CD4-positive, alpha-beta T cell (primary cell): ENCODE measurements at regions not wholly inside any gene's neighbourhood (a gene's known extent, or its start where the extent isn't known, plus 50 kb on each side); places are given as distances from the start of the nearest gene placed in this dataset.

ENCODE experiments used
- ATAC-seq: fragments of 200-7000 bp; cut with Tn5 transposase; one replicate; pipeline ENCODE4 v1.10.0; 2022; ENCODE audit warnings: mild to moderate bottlenecking; ENCODE audit not compliant: poor library complexity
- CTCF ChIA-PET: fragments of 350-600 bp; sonication (Branson Sonifier 250); formaldehyde crosslinking; loops from one replicate; lab custom pipeline; 2021; ENCODE audit warnings: antibody characterized with exemption, inconsistent platforms; lab: Charles Lee
- POLR2A ChIA-PET: fragments of 350-600 bp; sonication (Branson Sonifier 250); formaldehyde crosslinking; loops from one replicate; lab custom pipeline; 2021; ENCODE audit warnings: antibody characterized with exemption, inconsistent platforms; lab: Charles Lee
- DNase-seq, 14 experiments: peaks; one replicate each; pipeline ENCODE4 v3.0.0-alpha.2; 2013 to 2020; ENCODE audit warnings: mixed read lengths in 2 of 14
- H3K27ac ChIP-seq, 2 donors: one replicate each; pipeline versions ENCODE4 v1.5.1 to v1.7.0; 2013; ENCODE audit warnings: low read length in 2 of 2, low read depth in 1 of 2, mild to moderate bottlenecking in 1 of 2
- H3K27me3 ChIP-seq, 2 experiments: 1 replicate in 1 of 2; 2 replicates in 1 of 2; pipeline versions ENCODE4 v1.6.1 to v1.7.0; 2013; ENCODE audit warnings: low read length in 2 of 2, control low read depth in 1 of 2, mild to moderate bottlenecking in 1 of 2, moderate library complexity in 1 of 2; ENCODE audit not compliant: insufficient read depth in 2 of 2, control insufficient read depth in 1 of 2
- H3K36me3 ChIP-seq: one replicate; pipeline ENCODE4 v1.6.1; 2013; ENCODE audit warnings: low read length, control low read depth; ENCODE audit not compliant: insufficient read depth
- H3K4me1 ChIP-seq: one replicate; pipeline ENCODE4 v1.6.1; 2013; ENCODE audit warnings: low read length, control low read depth; ENCODE audit not compliant: insufficient read depth
- H3K4me3 ChIP-seq: one replicate; pipeline ENCODE4 v1.5.1; 2013; ENCODE audit warnings: mild to moderate bottlenecking, low read length, moderate library complexity
- H3K9me3 ChIP-seq, 2 experiments: 1 replicate in 1 of 2; 2 replicates in 1 of 2; pipeline versions ENCODE4 v1.6.1 to v1.7.0; 2013; ENCODE audit warnings: low read length in 2 of 2, mild to moderate bottlenecking in 2 of 2, control low read depth in 1 of 2, moderate library complexity in 1 of 2; ENCODE audit not compliant: control insufficient read depth in 1 of 2, insufficient read depth in 1 of 2
- H3K27ac Mint-ChIP-seq: one replicate; pipeline ENCODE4 v1.8.0; 2020; ENCODE audit warnings: mixed read lengths
- H3K27me3 Mint-ChIP-seq: one replicate; pipeline ENCODE4 v1.8.0; 2021; ENCODE audit warnings: mixed read lengths
- H3K36me3 Mint-ChIP-seq: one replicate; pipeline ENCODE4 v1.8.0; 2021; ENCODE audit warnings: low read depth, mixed read lengths
- H3K4me1 Mint-ChIP-seq: one replicate; pipeline ENCODE4 v1.8.0; 2021; ENCODE audit warnings: low read depth, mixed read lengths
- H3K4me3 Mint-ChIP-seq: one replicate; pipeline ENCODE4 v1.8.0; 2020; ENCODE audit warnings: mild to moderate bottlenecking, mixed read lengths
- H3K9me3 Mint-ChIP-seq: one replicate; pipeline ENCODE4 v1.8.0; 2020; ENCODE audit warnings: mixed read lengths
- intact Hi-C, 2 experiments: fragments of 100-400 bp; cut with DNase I in 1 of 2; cut with micrococcal nuclease in 1 of 2; formaldehyde crosslinking; loops; one replicate each; pipeline versions ENCODE4 v1.15.1 to v1.9.0; 2023 to 2025; cut with DNase I, micrococcal nuclease
- TF ChIP-seq, protein P1 (sequence below): fragments of 200-600 bp; IDR thresholded peaks from one replicate; pipeline ENCODE4 v1.8.0; 2022; ENCODE audit warnings: antibody characterized with exemption, mild to moderate bottlenecking

DNA sequence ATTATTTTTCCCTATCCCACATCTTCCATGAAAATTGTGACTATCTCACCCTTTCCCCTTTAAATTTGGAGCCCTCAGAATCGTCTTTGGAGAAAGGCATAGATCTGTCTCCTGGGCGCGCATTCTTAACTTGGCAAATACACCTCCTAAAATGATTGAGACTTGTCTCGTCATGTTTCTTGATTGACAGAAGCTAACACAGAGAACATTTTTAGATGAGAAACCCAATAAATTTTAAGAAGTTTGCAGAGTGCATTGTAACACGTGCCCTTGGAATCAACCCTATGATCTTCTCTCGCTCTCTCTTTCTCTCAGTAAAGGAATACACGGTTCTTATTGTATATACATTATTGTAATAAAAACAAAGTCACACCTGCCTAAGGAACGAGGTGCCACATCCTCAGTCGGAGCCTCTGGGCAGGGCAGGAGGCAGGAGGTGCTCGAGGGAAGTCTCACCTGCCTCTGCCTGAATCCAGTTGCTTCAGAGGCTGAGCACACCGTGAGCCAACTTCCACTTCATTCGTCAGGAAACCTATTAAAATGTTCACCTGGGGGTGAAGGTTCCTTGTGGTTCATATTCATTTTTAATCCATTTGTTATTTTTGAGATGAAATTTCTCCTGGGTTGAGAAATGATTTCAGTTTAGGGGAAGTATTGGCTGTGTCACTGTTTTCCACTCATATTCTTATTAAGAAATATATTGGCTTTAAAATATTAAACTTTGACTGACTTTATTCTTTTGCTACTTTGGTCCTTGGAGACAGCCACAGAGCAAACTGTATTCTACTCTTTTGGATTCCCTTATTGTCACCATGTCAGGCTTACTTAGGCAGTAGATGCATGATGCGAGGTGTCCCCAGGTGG is 90.5 kb upstream of the THBS2 start:
- Histone ChIP-seq H3K36me3 (no peaks in the 10 kb centered on the region), H3K27ac (no peak overlapping the region), H3K4me3 (no peak overlapping the region), H3K4me1 (no peaks in the 10 kb centered on the region), H3K27me3 (peaks cover 0 to 5% of the 10 kb centered on the region in 2 experiments), H3K9me3 (peaks cover 0 to 3% of the 10 kb centered on the region in 2 experiments)
- no peaks in the 10 kb centered on the region for H3K9me3 Mint-ChIP-seq
- ATAC-seq (no peak), DNase-seq (no peak)
- peaks cover 18% of the 10 kb centered on the region for H3K27me3 Mint-ChIP-seq
- no peaks in the 10 kb centered on the region for H3K36me3 Mint-ChIP-seq
- no peak overlapping the region for H3K4me3 Mint-ChIP-seq
- ChIA-PET CTCF (no interaction called here), POLR2A (no interaction called here)
- intact Hi-C loops: no loop called here
- no peak overlapping the region for H3K27ac Mint-ChIP-seq
- TF ChIP-seq, protein P1, sequence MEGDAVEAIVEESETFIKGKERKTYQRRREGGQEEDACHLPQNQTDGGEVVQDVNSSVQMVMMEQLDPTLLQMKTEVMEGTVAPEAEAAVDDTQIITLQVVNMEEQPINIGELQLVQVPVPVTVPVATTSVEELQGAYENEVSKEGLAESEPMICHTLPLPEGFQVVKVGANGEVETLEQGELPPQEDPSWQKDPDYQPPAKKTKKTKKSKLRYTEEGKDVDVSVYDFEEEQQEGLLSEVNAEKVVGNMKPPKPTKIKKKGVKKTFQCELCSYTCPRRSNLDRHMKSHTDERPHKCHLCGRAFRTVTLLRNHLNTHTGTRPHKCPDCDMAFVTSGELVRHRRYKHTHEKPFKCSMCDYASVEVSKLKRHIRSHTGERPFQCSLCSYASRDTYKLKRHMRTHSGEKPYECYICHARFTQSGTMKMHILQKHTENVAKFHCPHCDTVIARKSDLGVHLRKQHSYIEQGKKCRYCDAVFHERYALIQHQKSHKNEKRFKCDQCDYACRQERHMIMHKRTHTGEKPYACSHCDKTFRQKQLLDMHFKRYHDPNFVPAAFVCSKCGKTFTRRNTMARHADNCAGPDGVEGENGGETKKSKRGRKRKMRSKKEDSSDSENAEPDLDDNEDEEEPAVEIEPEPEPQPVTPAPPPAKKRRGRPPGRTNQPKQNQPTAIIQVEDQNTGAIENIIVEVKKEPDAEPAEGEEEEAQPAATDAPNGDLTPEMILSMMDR: no peak
- H3K4me1 Mint-ChIP-seq: no peaks in the 10 kb centered on the region

DNA sequence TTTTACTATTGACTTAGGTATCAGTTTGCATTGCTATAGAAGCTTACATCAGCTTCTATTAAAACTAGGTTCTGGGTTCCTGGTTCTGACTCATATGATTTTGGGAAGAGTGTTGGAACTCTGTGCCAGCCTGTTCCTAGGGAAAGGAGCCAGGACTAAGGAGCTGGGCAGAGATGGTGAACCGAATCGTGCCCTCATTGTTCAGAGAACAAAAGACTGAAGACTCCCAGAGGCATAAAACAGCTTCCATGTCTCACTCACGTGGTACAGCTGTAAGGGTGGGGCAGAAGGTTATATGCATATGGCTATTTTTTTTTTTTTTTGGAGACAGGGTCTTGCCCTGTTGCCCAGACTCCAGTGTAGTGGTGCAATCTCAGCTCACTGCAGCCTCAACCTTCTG is 89.1 kb upstream of the THBS2 start:
- H3K4me3 Mint-ChIP-seq: no peak overlapping the region
- TF ChIP-seq, protein P1: no peak
- no peaks in the 10 kb centered on the region for H3K4me1 Mint-ChIP-seq
- ATAC-seq (no peak), DNase-seq (no peak)
- POLR2A ChIA-PET: no interaction called here
- H3K9me3 ChIP-seq: peaks cover 0 to 3% of the 10 kb centered on the region in 2 experiments
- H3K27me3 ChIP-seq: peaks cover 0 to 5% of the 10 kb centered on the region in 2 experiments
- CTCF ChIA-PET: no interaction called here
- no peak overlapping the region for H3K27ac Mint-ChIP-seq
- no peak overlapping the region for H3K4me3 ChIP-seq
- H3K36me3 Mint-ChIP-seq: no peaks in the 10 kb centered on the region
- no peaks in the 10 kb centered on the region for H3K4me1 ChIP-seq
- intact Hi-C loops: no loop called here
- peaks cover 10% of the 10 kb centered on the region for H3K27me3 Mint-ChIP-seq
- no peaks in the 10 kb centered on the region for H3K9me3 Mint-ChIP-seq
- H3K27ac ChIP-seq: no peak overlapping the region
- H3K36me3 ChIP-seq: no peaks in the 10 kb centered on the region

DNA sequence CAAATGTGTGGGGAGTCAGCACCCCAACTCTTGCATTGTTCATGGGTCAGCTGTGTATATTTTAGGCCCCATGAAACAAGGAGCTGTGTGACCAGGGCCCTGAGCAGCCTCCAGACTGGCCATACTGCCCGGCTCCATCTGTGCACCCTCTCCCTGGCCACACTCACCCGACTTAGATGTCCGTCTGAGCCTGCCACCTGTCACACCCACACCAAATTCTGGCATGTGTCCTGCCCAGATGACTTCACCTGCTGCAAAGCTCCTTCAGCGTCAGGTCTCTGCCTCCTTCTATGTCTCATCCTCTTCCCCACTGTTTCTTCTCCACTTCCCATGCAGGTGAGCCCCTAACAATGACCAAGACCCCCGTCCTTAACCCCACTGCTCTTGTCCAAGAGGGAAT is 88.1 kb upstream of the THBS2 start:
- peaks cover 10% of the 10 kb centered on the region for H3K27me3 Mint-ChIP-seq

More for the DNA sequence above, 88.1 kb upstream of the THBS2 start:
- Mint-ChIP-seq H3K4me3 (no peak overlapping the region), H3K9me3 (no peaks in the 10 kb centered on the region), H3K36me3 (no peaks in the 10 kb centered on the region), H3K4me1 (no peaks in the 10 kb centered on the region), H3K27ac (no peak overlapping the region)
- Histone ChIP-seq H3K27ac (no peak overlapping the region), H3K4me1 (no peaks in the 10 kb centered on the region), H3K36me3 (no peaks in the 10 kb centered on the region), H3K9me3 (peaks cover 0 to 3% of the 10 kb centered on the region in 2 experiments), H3K4me3 (no peak overlapping the region), H3K27me3 (peaks cover 0 to 5% of the 10 kb centered on the region in 2 experiments)
- POLR2A ChIA-PET: no interaction called here
- TF ChIP-seq, protein P1: no peak
- DNase-seq: no peak
- no peak for ATAC-seq
- intact Hi-C loops: no loop called here
- CTCF ChIA-PET: no interaction called here
